ENCODE measurements at regions not wholly inside any gene's neighbourhood (a gene's known extent, or its start where the extent isn't known, plus 50 kb on each side); places are given as distances from the start of the nearest gene placed in this dataset.

DNA sequence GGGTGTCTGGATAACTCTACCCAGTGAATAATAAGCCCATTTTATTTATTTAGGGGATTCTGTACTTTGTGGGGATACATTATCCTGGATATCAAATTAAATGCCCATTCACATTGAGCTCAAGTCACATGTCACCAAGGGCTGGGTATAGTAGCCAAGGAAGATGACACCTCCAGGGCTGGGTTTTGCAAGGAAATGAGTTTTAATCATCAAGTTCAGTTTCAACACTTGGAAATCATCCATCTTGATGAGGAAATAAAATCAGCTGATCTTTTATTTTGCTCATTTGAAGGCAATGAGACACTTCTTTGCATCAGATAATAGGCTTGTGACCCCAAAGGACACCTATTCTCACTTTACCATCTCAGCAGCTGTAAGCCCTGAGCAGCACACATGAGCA, 80.0 kb upstream of the TNR start:
- DNase-seq: peak; percentile 24 to 66 (median 33)

DNA sequence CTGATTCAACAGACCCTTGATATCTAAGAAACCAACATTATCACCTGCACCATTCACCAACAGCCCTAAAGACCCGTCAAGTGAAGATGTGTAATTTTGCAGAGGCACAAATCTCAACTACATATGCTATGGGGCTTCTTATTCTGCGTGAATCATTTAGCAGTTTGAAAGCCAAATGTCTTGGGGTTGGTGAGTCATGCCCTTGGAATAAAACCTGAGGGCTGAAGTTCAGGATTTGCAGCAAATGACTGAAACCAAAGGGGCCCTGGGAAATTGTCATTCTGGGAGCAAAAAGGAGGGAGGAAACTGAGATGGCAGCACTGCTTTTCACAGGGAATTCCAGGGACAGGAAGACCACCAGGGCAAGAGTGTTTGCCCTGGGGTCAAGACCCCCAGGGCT, 79.2 kb upstream of the TNR start:
- DNase-seq: no peak

DNA sequence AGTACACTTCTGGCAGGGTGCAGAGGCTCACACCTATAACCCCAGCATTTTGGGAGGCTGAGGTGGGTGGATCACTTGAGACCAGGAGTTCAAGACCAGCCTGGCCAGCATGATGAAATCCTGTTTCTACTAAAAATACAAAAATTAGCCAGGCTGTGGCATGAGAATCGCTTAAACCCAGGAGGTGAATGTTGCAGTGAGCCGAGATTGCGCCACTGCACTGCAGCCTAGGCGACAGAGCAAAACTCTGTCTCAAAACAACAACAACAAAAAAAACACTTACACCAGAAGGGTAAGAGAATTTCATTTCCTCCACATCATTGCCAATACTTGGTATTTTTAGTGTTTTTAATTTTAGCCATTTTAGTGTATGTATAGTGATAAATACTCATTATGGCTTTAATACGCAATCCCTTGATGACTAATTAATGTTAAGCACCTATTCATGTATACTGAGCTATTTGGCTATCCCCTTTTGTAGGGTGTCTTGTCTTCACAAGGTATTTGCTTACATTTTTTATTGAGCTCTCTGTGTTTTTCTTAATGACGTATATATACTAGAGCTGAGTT, 77.1 kb upstream of the TNR start:
- no peak for DNase-seq

DNA sequence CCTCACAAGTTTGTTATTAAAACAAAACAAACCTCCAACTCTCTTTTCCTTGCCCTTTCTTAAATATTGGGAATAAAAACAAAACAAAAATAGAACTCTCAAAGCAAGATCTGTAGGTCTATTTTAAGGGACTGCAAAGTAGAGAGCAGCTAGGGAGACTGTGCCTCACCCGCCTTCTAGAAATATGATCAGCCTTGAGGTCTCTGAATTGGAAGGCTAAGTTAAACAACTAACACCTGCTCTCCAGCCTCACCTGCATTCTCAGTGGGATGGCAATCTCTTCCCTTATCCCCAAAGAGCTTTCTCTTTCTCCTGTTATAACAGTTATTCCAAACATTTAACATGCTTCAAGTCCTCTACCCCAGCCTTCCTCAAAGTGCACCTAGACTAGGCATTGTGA, 75.5 kb upstream of the TNR start:
- no peak for DNase-seq

DNA sequence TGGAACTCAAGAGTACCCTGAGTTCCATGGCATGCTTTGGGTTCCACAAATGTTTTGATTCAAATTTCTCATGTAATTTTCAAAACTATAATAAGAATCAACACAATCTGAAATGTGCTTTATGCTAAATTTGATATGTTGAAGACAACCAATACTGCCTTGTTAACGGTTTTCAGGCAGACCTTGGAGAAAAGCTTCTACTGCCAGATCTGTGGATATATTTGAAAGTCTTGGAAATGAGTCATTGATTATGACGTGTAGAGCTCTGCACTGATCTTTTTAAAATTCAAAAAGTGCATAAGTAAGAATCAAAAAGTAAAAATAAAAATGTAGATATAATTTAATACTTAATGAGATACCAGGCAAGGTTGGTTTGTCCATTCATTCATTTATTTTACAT, 74.0 kb upstream of the TNR start:
- DNase-seq: no peak

DNA sequence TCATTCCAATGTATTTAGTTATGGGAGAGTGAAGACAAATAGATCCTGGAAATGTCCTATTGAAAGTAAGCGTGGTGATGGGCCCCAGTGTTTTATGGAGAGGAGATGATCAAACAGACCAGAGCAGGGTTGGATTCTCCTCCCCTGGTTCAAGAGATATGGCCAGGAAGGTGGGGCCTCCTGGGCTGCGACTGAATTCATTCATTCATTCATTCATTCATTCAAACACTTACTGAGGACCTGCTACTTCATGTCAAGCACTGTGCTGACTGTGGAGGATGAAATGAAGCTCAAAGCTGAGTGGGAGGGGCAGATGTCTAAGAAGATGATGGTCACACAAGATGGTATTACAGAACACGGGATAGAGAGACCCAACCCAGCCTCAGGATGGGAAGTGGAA, 71.5 kb upstream of the TNR start:
- DNase-seq: no peak

DNA sequence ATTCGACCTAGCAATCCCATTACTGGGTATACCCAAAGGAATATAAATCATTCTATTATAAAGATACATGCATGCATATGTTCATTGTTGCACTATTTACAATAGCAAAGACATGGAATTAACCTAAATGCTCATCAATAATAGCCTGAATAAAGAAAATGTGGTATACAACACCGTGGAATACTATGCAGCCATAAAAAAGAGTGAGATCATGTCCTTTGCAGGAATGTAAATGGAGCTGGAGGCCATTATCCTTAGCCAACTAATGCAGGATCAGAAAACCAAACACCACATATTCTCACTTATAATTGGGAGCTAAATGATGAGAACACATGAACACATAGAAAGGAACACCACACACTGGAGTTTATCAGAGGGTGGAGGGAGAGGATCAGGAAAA, 69.5 kb upstream of the TNR start:
- no peak for DNase-seq

DNA sequence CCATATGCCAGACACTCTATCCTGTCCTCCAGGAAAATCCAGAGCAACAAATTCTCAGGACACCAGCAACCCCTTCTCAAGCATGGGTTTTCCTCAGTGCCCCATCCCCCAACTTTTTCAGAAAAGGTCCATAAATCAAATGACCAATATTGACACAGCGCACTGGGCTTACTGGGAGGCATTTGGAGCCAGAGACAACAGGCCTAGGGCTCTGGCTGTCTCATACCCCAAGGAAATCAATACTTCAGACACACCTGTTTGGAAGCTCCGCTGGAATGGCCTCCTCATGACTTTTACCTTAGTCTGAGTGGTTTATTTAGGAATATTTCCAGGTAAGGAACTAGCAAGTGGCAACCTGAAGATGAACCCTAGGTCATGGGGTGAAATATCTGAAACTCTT, 66.9 kb upstream of the TNR start:
- no peak for DNase-seq

DNA sequence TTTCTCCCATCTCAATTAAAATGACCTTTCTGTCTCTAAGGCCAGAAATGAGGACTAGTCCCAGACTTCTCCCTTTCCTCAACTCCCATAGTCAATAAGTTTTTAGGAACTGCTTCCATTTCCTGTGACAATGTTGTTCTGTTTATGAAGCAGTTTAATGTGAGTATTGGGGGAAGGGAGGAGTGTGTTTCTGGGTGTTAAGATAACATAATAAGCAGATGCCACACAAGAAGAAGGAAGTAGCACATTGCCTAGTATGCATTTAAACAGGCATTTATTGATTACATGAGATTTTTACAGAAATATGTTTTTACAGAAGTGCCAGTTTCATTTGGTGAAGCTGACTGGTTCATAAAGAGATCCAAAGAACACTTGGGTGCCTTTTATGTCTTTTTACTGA, 65.6 kb upstream of the TNR start:
- peak; percentile 9 to 57 (median 27) for DNase-seq

DNA sequence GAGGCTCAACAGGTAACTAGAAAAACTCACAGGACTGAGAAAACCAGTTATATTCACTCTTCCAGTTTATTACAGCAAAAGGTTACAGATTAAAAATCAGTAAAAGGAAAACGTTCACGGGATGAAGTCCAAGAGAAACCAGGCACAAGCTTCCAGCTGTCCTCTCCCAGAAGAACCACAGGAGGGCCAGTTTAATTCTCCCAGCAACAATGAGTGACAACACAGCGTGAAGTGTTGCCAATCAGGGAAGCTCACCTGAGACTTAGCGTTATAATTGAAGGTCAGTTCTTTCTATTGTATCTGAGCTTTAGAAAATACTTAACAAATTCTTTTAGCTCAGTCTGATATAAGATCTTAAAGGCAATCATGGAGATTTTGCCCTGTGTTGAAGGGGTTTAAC, 65.2 kb upstream of the TNR start:
- no peak for DNase-seq

DNA sequence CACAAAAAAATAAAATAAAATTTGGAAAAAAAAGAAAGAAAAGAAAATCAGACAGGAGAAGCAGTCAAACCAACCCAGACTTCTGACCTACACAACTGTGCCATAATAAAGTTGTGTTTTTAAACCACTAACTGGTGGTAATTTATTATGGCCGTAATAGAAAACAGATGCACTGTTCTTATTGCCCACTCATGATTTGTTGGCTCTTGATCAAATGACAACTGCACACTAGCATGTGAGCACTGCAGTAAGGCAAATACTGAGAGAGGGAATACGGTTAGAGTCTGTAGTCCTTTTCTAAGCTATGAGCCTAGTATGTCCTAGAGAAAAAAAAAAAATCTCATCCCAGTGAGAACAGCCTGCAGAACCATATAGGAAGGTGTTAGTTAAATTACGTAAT, 61.2 kb upstream of the TNR start:
- DNase-seq: no peak

DNA sequence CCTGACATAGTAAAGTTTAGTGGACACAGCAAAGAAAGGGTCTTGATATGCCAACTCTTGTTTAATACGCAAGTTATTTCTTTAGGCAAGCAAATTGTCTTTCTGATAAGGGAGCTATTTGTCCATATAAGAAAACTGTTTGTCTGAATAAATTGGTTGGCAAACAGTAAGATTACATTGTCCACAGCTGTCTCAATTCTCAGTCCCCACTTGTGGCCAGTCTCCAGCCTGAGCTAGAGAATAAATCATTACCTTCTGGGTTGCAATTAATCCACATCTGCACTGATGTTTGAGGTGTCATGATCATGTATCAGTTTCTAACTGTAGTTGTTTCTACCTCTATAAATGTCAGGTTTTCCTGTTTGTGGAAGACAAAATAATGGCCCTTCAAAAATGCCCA, 60.0 kb upstream of the TNR start:
- no peak for DNase-seq

DNA sequence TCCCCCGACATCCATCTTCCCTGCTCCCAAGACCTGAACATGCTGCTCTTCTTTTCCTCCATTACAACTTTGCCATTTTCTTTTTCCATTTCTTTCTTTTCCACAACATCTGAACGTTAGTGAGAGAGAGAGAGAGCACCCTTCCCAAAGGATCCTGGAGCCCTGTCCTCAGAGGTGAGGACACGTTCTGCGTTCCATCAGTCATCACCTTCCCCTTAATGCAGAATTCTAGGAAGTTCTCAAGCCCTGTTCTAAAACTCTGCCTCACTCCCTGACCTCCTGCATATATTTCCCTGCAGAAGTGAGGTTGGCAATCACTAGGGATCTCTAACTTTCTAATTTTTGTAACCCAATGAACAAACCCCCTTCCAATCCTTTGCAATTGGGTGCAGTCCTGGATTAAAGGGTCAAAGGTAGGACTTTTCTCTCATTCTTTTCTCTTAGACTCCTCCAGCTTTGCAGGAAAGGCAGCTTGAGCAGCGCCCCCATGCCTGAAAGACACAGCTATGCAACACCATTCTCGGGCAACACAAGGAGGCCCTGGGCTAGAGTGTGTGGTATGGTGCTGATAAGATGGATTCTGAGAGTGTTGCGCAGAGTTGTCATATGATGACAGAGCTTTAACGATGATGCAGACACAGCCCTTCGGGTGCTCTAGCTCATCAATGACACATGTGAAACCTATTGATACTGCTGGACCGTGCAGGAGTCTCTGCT, 59.2 kb upstream of the TNR start:
- DNase-seq: no peak

DNA sequence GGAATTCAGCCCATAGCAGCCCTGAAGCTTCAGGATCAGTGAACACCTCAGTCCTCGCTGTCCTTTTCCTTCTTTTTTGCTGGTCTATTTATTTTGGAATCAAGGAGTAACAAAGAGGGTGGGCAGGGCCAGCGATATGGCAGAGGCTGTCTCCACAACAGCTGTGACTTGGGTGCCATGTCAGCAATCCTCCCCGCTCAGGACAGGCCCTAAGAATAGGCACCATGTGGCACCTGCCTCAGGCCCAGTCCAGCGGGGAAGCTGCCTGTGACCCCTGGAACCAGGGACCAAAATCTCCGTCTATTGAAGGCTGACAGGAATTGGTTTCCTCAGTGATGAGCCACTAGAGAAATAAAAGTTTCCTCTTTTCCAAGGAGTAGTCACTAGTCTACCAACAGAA, 58.6 kb upstream of the TNR start:
- no peak for DNase-seq

DNA sequence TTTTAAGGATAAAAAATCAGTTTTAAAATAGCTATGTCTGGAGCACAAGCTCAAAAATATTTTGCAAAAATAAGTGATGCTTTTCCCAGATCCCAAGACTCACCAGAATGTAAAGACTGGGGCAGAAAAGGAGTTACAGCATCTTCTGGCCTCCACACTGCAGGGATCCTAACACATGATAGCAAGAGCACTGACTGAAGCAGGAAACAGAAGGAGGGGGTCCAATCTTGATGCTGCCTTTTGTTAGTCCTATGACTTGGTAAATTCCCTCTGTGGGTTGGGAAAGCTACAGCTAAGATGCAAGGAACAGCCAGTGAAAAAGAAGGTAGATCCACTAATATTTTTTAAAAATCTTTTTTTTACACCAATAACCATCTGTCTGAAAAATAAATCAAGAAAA, 54.2 kb upstream of the TNR start:
- no peak for DNase-seq

DNA sequence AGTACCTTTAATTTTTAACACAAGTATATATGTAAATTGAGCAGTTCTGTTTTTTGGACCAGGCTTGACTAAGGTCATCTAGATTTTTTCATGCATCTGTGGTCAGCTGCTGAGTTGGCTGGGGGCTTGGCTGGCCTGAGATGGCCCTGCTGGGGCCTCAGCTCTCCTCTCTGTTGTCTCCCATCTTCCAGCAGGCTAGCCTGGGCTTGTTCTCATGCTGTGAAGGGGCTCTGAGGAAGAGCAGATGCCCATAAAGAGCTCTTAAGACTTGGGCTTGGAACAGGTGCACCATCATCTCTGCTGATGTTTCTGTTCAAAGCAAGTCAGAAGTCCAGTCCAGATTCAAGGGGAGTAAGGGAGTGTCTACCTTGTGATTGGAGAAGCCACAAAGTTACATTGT, 51.2 kb upstream of the TNR start:
- no peak for DNase-seq

DNA sequence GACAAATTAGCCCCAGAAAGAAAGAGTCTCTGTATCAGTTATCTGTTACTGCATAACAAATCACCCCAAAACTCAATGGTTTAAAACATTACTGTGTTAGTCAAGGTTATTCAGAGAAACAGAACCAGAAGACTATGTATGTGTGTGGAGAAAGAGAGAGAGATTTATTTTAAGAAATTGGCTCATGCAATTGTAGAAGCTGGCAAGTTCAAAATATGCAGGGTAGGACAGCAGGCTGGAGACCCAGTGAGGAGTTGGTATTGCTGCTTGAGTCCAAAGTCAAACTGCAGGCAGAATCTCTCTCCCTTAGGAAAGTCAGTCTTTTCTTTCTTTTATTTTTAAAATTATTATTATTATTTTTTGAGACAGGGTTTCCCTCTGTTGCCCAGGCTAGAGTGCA, 50.2 kb upstream of the TNR start:
- DNase-seq: no peak
